ENCODE measurements at regions not wholly inside any gene's neighbourhood (a gene's known extent, or its start where the extent isn't known, plus 50 kb on each side); places are given as distances from the start of the nearest gene placed in this dataset.

GRCh38 chr5:84634256-84634655 lies 249.6 kb upstream of the EDIL3 start:
- TF ChIP-seq CTCF (IDR thresholded peaks at IDR 0.05; ENCODE audit: low read length) (no peak), EZH2 (optimal IDR thresholded peaks at IDR 0.05; ENCODE audit: low read depth, low read length) (no peak), EZH2phosphoT487 (IDR thresholded peaks at IDR 0.05; ENCODE audit: low read length) (no peak)
